ENCODE measurements at regions not wholly inside any gene's neighbourhood (a gene's known extent, or its start where the extent isn't known, plus 50 kb on each side); places are given as distances from the start of the nearest gene placed in this dataset.

- Mint-ChIP-seq H3K9me3 (no peaks in the 10 kb centered on the region), H3K36me3 (ENCODE audit: low read depth) (no peaks in the 10 kb centered on the region), H3K27ac (no peak overlapping the region), H3K27me3 (peaks cover 53% of the 10 kb centered on the region), H3K4me3 (no peak overlapping the region), H3K4me1 (ENCODE audit: low read depth) (no peaks in the 10 kb centered on the region)
- DNase-seq, result no peak
These were observed 82.3 kb upstream of the GPR26 start for GRCh38 chr10:123583639-123584418.

GRCh38 chr10:123584419-123584775 is 81.8 kb upstream of the GPR26 start:
- H3K36me3 Mint-ChIP-seq (ENCODE audit: low read depth), result no peaks in the 10 kb centered on the region
- no peaks in the 10 kb centered on the region for H3K4me1 Mint-ChIP-seq (ENCODE audit: low read depth)
- peaks cover 51% of the 10 kb centered on the region for H3K27me3 Mint-ChIP-seq
- no peak for DNase-seq
- H3K27ac Mint-ChIP-seq, result no peak overlapping the region
- H3K4me3 Mint-ChIP-seq, result no peak overlapping the region
- H3K9me3 Mint-ChIP-seq, result no peaks in the 10 kb centered on the region

- Mint-ChIP-seq H3K36me3 (ENCODE audit: low read depth) (no peaks in the 10 kb centered on the region), H3K9me3 (no peaks in the 10 kb centered on the region), H3K4me1 (ENCODE audit: low read depth) (no peaks in the 10 kb centered on the region), H3K27ac (no peak overlapping the region), H3K27me3 (peaks cover 47% of the 10 kb centered on the region), H3K4me3 (no peak overlapping the region)
- no peak for DNase-seq
These were observed 80.4 kb upstream of the GPR26 start for GRCh38 chr10:123585477-123586445.

GRCh38 chr10:123587110-123587509 is 79.0 kb upstream of the GPR26 start:
- H3K27ac Mint-ChIP-seq, result no peak overlapping the region
- no peaks in the 10 kb centered on the region for H3K4me1 Mint-ChIP-seq (ENCODE audit: low read depth)
- H3K27me3 Mint-ChIP-seq, result peaks cover 37% of the 10 kb centered on the region
- no peak overlapping the region for H3K4me3 Mint-ChIP-seq
- H3K36me3 Mint-ChIP-seq (ENCODE audit: low read depth), result no peaks in the 10 kb centered on the region
- no peak for DNase-seq
- H3K9me3 Mint-ChIP-seq, result no peaks in the 10 kb centered on the region

- Mint-ChIP-seq H3K4me3 (no peak overlapping the region), H3K27me3 (peaks cover 24% of the 10 kb centered on the region), H3K9me3 (no peaks in the 10 kb centered on the region), H3K4me1 (ENCODE audit: low read depth) (no peaks in the 10 kb centered on the region), H3K27ac (no peak overlapping the region), H3K36me3 (ENCODE audit: low read depth) (no peaks in the 10 kb centered on the region)
- DNase-seq, result no peak
These were observed 77.7 kb upstream of the GPR26 start for GRCh38 chr10:123588386-123588914.

GRCh38 chr10:123595661-123596060 is 70.5 kb upstream of the GPR26 start:
- DNase-seq, result no peak
- Mint-ChIP-seq H3K9me3 (no peaks in the 10 kb centered on the region), H3K27ac (no peak overlapping the region), H3K4me1 (ENCODE audit: low read depth) (no peaks in the 10 kb centered on the region), H3K4me3 (no peak overlapping the region), H3K27me3 (peaks cover 8% of the 10 kb centered on the region), H3K36me3 (ENCODE audit: low read depth) (no peaks in the 10 kb centered on the region)

- Mint-ChIP-seq H3K9me3 (peaks cover 3% of the 10 kb centered on the region), H3K4me1 (ENCODE audit: low read depth) (no peaks in the 10 kb centered on the region), H3K27me3 (peaks cover 12% of the 10 kb centered on the region), H3K36me3 (ENCODE audit: low read depth) (no peaks in the 10 kb centered on the region), H3K27ac (no peak overlapping the region), H3K4me3 (no peak overlapping the region)
- DNase-seq, result no peak
These were observed 68.5 kb upstream of the GPR26 start for GRCh38 chr10:123597676-123598075.

GRCh38 chr10:123599366-123599849 is 66.7 kb upstream of the GPR26 start:
- Mint-ChIP-seq H3K4me3 (no peak overlapping the region), H3K36me3 (ENCODE audit: low read depth) (no peaks in the 10 kb centered on the region), H3K27me3 (peaks cover 24% of the 10 kb centered on the region), H3K9me3 (peaks cover 3% of the 10 kb centered on the region), H3K4me1 (ENCODE audit: low read depth) (no peaks in the 10 kb centered on the region), H3K27ac (no peak overlapping the region)
- no peak for DNase-seq

- Mint-ChIP-seq H3K27ac (no peak overlapping the region), H3K36me3 (ENCODE audit: low read depth) (no peaks in the 10 kb centered on the region), H3K4me3 (no peak overlapping the region), H3K27me3 (peaks cover 26% of the 10 kb centered on the region), H3K9me3 (peaks cover 3% of the 10 kb centered on the region), H3K4me1 (ENCODE audit: low read depth) (no peaks in the 10 kb centered on the region)
- DNase-seq, result no peak
These were observed 66.0 kb upstream of the GPR26 start for GRCh38 chr10:123600177-123600576.

- H3K9me3 Mint-ChIP-seq, result peaks cover 3% of the 10 kb centered on the region
- peaks cover 29% of the 10 kb centered on the region for H3K27me3 Mint-ChIP-seq
- no peak for DNase-seq
- no peaks in the 10 kb centered on the region for H3K4me1 Mint-ChIP-seq (ENCODE audit: low read depth)
- no peak overlapping the region for H3K4me3 Mint-ChIP-seq
- no peak overlapping the region for H3K27ac Mint-ChIP-seq
- H3K36me3 Mint-ChIP-seq (ENCODE audit: low read depth), result no peaks in the 10 kb centered on the region
These were observed 63.0 kb upstream of the GPR26 start for GRCh38 chr10:123603130-123603529.

GRCh38 chr10:123604506-123604905 is 61.6 kb upstream of the GPR26 start:
- H3K4me3 Mint-ChIP-seq, result no peak overlapping the region
- DNase-seq, result no peak
- peaks cover 3% of the 10 kb centered on the region for H3K9me3 Mint-ChIP-seq
- peaks cover 29% of the 10 kb centered on the region for H3K27me3 Mint-ChIP-seq
- no peak overlapping the region for H3K27ac Mint-ChIP-seq
- H3K4me1 Mint-ChIP-seq (ENCODE audit: low read depth), result no peaks in the 10 kb centered on the region
- H3K36me3 Mint-ChIP-seq (ENCODE audit: low read depth), result no peaks in the 10 kb centered on the region

GRCh38 chr10:123606006-123606405 is 60.1 kb upstream of the GPR26 start:
- no peaks in the 10 kb centered on the region for H3K4me1 Mint-ChIP-seq (ENCODE audit: low read depth)
- no peak overlapping the region for H3K27ac Mint-ChIP-seq
- DNase-seq, result no peak
- peaks cover 33% of the 10 kb centered on the region for H3K27me3 Mint-ChIP-seq
- no peaks in the 10 kb centered on the region for H3K36me3 Mint-ChIP-seq (ENCODE audit: low read depth)
- H3K9me3 Mint-ChIP-seq, result peaks cover 3% of the 10 kb centered on the region
- no peak overlapping the region for H3K4me3 Mint-ChIP-seq

- H3K27ac Mint-ChIP-seq, result no peak overlapping the region
- no peaks in the 10 kb centered on the region for H3K36me3 Mint-ChIP-seq (ENCODE audit: low read depth)
- no peaks in the 10 kb centered on the region for H3K4me1 Mint-ChIP-seq (ENCODE audit: low read depth)
- H3K27me3 Mint-ChIP-seq, result peaks cover 29% of the 10 kb centered on the region
- no peak overlapping the region for H3K4me3 Mint-ChIP-seq
- H3K9me3 Mint-ChIP-seq, result no peaks in the 10 kb centered on the region
- DNase-seq, result no peak
These were observed 59.2 kb upstream of the GPR26 start for GRCh38 chr10:123606955-123607354.

- Mint-ChIP-seq H3K4me3 (no peak overlapping the region), H3K9me3 (no peaks in the 10 kb centered on the region), H3K36me3 (ENCODE audit: low read depth) (no peaks in the 10 kb centered on the region), H3K27me3 (peaks cover 29% of the 10 kb centered on the region), H3K4me1 (ENCODE audit: low read depth) (no peaks in the 10 kb centered on the region), H3K27ac (no peak overlapping the region)
- no peak for DNase-seq
These were observed 58.8 kb upstream of the GPR26 start for GRCh38 chr10:123607386-123607785.

- H3K4me3 Mint-ChIP-seq, result no peak overlapping the region
- H3K27me3 Mint-ChIP-seq, result peaks cover 25% of the 10 kb centered on the region
- no peaks in the 10 kb centered on the region for H3K9me3 Mint-ChIP-seq
- no peak overlapping the region for H3K27ac Mint-ChIP-seq
- no peaks in the 10 kb centered on the region for H3K36me3 Mint-ChIP-seq (ENCODE audit: low read depth)
- DNase-seq, result no peak
- no peaks in the 10 kb centered on the region for H3K4me1 Mint-ChIP-seq (ENCODE audit: low read depth)
These were observed 58.1 kb upstream of the GPR26 start for GRCh38 chr10:123608047-123608446.
